NCI-H345 treated with DMSO at 0.1 percent for 48 hours (cell line): ENCODE measurements at regions not wholly inside any gene's neighbourhood (a gene's known extent, or its start where the extent isn't known, plus 50 kb on each side); places are given as distances from the start of the nearest gene placed in this dataset.
"Not testable (repeated sequence)": the region's sequence is repeated elsewhere in the genome, so short reads cannot be mapped to it uniquely, and the experiment has no call there.

Experiments
- DNase-seq: peaks from one replicate; lab custom pipeline; 2025; ENCODE audit not compliant: unreplicated experiment; lab: John Stamatoyannopoulos, UW

DNA sequence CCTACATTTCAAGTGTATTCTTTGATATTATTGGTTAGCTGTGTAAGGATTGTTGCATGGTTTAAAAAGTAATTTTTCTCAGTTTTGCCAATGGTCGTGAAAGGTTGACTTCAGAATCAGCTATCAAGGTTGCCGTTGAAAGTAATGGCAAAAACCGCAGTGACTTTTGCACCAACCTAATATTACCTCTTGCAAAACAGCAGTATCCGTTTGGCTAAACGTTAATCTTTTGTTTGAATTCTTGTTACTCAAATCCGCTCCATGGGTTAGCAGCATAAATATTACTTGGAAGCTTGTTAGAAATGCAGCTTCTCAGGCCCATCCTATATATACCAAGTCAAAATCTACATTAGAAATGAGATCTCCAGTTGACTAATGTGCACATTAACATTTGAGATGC, 141.6 kb upstream of the PRSS12 start:
- DNase-seq = not testable (repeated sequence)

- DNase-seq = not testable (repeated sequence)
Measured at GRCh38 chr4:118502967-118503366, 150.2 kb upstream of the PRSS12 start.

- DNase-seq = not testable (repeated sequence)
Measured at GRCh38 chr4:118504927-118505326, 152.1 kb upstream of the PRSS12 start.

DNA sequence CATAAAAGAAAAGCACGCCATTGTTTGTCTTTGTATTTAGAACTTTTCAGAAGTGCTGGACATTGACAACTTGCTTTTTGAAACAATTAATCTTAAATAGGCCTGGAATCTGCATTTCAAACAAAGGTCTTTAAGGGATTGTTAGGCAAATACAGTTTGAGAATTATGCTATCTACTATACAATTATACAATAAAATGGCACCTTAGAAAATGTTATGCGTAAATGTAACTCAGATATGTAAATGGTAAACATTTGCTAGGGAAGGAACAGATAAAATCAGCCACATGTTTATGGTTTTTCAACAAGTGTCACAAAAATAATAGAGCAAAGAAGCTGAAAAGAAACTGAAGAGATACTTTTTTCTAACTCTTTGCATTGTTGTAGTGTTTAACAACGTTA, 152.7 kb upstream of the PRSS12 start:
- DNase-seq = not testable (repeated sequence)

- not testable (repeated sequence) for DNase-seq
Measured at GRCh38 chr4:118512870-118513269, 160.1 kb upstream of the PRSS12 start.

- DNase-seq = not testable (repeated sequence)
Measured at GRCh38 chr4:118514332-118514731, 161.5 kb upstream of the PRSS12 start.

GRCh38 chr4:118516107-118516506, 163.3 kb upstream of the PRSS12 start:
- not testable (repeated sequence) for DNase-seq

GRCh38 chr4:118530107-118530506, 155.1 kb upstream of the METTL14 start:
- not testable (repeated sequence) for DNase-seq

DNA sequence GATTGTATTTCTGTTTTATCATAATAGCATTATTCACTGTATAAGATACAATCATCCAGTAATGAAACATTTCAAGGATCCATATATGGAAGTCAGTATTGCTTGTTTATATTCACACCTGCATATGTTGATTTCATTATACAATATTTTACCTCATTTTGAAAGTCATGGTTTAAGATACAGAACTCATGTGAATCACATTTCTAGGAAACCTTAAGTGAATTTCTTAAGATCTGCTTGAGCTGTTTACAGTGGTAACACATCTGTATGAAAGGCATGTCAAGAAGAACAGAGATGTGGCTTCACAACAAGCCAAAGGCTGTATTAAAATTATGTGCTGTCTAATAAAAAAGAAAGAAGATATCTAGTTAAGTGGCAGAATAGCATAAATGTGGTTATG, 153.2 kb upstream of the METTL14 start:
- not testable (repeated sequence) for DNase-seq

DNA sequence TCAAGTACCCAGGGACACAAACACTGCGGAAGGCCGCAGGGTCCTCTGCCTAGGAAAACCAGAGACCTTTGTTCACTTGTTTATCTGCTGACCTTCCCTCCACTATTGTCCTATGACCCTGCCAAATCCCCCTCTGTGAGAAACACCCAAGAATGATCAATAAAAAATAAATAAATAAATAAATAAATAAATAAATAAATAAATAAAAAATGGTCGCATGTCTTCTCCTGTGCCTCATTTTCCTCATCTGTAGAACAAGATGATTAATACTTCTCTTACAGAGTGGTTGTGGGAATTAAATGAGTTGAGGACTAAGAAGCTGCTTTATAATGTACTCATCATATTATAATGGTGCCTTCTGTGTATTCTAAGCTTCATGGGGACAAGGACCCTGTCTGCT, 149.4 kb upstream of the METTL14 start:
- DNase-seq = not testable (repeated sequence)

DNA sequence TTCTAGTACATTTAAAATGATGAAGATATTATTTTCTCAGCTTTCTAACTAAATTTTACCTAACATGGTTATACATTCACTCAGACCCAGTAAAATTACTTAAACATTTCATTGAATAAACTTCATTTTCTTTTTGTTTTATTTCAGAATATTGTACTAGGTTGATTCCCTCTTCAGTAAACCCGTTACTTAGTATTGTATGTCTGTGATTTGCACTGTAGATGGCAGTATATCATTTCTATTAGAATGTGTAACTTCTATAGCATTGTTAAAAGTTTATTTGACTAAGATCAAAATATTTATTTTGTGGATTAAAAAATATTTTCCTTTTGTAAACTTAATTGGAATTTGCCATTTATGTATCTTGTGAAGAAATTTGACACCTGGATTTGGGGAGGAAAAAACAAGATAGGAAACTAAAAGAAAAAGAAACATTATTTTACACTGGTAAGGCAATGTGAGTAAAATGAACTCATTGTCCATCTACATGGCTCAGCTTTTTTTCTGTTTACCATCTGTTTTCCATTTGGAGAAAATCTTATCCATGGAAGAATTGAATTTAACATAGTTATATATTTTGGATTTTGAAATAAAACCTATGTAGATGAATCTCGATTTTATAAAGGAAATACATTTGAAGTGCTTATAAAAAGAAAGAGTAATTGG, 145.6 kb upstream of the METTL14 start:
- DNase-seq = peak; percentile 0

DNA sequence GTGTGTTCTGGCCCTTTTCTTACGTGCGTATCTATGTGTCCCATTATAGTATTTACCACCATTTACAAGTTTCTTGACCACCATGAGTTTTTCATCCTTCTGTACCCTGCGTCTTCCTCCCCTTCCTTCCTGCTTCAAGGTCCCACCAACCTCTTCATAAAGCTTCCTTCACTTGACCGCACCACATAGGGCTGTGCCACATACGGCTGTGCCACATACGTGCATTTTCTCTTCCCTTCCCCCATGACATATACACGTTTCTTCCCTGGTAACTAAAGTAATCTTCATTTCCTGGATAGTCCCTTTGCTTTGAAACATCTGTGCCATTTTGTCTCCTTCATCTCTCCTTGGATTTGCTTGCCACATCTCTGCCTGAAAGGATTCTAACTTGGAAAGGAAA, 128.6 kb upstream of the METTL14 start:
- not testable (repeated sequence) for DNase-seq

DNA sequence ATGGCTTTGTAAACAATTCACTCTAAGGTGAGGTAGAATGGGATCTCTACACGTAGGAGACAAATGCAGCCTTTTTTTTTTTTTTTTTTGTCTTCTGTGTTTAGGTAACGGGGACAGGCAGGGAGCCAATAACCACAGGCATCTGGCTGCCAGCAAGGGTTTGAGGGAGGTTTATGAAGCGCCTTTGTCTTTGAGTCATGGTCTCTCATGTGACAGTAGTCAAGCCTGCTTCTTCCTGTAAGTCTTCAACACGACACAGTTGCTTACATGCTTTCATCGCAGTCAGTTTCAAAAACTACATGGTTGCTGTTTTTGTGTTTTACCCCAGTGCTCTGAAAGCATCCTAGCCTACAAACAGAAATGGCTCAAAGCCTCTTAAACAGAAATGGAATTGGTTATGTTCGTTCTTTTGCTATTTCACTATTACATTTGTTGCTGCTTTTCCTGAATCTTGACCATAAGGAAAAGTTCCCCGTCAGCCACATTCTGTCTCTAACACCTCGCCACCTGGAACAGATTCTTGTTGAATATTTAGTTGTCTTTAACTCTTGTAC, 127.8 kb upstream of the METTL14 start:
- DNase-seq = peak; percentile 40

GRCh38 chr4:118558188-118558587, 127.0 kb upstream of the METTL14 start:
- DNase-seq = not testable (repeated sequence)

GRCh38 chr4:118561559-118561958, 123.6 kb upstream of the METTL14 start:
- DNase-seq = not testable (repeated sequence)

- peak; percentile 33 for DNase-seq
Measured at GRCh38 chr4:118566003-118566513, 119.1 kb upstream of the METTL14 start.

GRCh38 chr4:118572991-118573390, 112.2 kb upstream of the METTL14 start:
- not testable (repeated sequence) for DNase-seq

DNA sequence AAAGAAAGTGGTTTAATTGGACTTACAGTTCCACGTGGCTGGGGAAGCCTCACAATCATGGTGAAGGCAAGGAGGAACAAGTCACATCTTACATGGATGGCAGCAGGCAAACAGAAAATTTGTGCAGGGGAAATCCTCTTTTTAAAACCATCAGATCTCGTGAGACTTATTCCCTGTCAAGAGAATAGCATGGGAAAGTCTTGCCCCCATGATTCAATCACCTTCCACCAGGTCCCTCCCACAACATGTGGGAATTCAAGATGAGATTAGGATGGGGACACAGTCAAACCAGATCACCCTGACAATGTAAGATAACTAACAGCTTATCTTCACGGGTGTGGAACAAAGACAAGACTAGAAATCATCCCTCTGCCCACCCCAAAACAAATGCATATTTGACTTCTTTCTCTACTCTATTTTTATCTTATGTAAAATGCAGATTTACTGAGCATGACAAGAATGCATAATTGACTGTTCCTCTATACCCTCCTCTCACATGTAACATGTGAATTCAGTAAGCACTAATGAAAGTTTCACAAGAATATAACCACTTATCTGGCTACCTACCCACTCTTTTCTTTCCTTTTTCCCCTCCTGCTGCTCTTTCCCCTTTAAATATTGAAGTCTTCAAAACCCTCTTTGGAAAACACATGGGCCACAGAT, 110.8 kb upstream of the METTL14 start:
- DNase-seq = not testable (repeated sequence)

GRCh38 chr4:118575057-118575456, 110.1 kb upstream of the METTL14 start:
- DNase-seq = not testable (repeated sequence)

GRCh38 chr4:118575726-118576125, 109.5 kb upstream of the METTL14 start:
- DNase-seq = not testable (repeated sequence)

- DNase-seq = not testable (repeated sequence)
Measured at GRCh38 chr4:118576709-118577219, 108.4 kb upstream of the METTL14 start.

- DNase-seq = no peak
Measured at GRCh38 chr4:118585015-118585414, 100.2 kb upstream of the METTL14 start.
